ENCODE measurements at regions not wholly inside any gene's neighbourhood (a gene's known extent, or its start where the extent isn't known, plus 50 kb on each side); places are given as distances from the start of the nearest gene placed in this dataset.

GRCh38 chr11:128642571-128642970, 51.3 kb upstream of the FLI1 start:
- no peaks in the 10 kb centered on the region for H3K36me3 ChIP-seq
- no peak overlapping the region for H3K4me3 ChIP-seq
- no peaks in the 10 kb centered on the region for H3K9me3 ChIP-seq (ENCODE audit: low read depth)
- H3K4me1 ChIP-seq (ENCODE audit: low read depth), result no peaks in the 10 kb centered on the region
- H3K27me3 ChIP-seq, result peaks cover 73% of the 10 kb centered on the region
- H3K27ac ChIP-seq, result no peak overlapping the region
- no peak for DNase-seq (ENCODE audit: low read depth in 1 of 2, low spot score in 1 of 2)
- TF ChIP-seq CTCF (IDR thresholded peaks at IDR 0.05; ENCODE audit: low read depth, low read length), result no peak

GRCh38 chr11:128643661-128644317, 50.1 kb upstream of the FLI1 start:
- Histone ChIP-seq H3K4me1 (ENCODE audit: low read depth) (no peaks in the 10 kb centered on the region), H3K9me3 (ENCODE audit: low read depth) (no peaks in the 10 kb centered on the region), H3K4me3 (no peak overlapping the region), H3K36me3 (no peaks in the 10 kb centered on the region), H3K27ac (no peak overlapping the region), H3K27me3 (peaks cover 72% of the 10 kb centered on the region)
- no peak for DNase-seq (ENCODE audit: low read depth in 1 of 2, low spot score in 1 of 2)
- no peak for TF ChIP-seq CTCF (IDR thresholded peaks at IDR 0.05; ENCODE audit: low read depth, low read length)

Measured in cardiac muscle cell (in vitro differentiated cells and primary cell).